ENCODE measurements at regions not wholly inside any gene's neighbourhood (a gene's known extent, or its start where the extent isn't known, plus 50 kb on each side); places are given as distances from the start of the nearest gene placed in this dataset.

DNA sequence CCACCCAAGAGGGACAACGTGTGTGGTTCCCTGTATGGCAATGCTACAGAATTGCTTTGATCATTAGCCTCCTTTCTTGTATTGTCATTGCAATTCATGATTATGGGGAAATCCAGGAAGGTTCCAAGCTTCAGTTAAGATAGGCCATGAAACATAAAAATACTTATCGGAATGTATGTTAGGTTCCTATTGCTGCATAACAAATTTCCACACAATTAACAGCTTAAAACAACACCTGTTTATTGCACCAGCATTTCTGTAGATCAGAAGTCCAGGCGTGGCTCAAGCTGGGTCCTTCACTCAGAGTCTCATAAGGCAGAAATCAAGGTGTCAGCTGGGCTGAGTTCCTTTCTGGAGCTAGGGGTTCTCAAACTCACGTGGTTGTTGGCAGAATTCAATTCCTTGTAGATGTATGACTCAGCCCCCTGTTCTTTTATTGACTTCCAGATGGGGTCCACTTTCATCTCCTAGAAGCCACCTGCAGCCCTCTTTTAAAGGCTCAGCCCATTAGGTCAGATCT lies 365.6 kb upstream of the TMPO start:
- TF ChIP-seq CTCF (IDR thresholded peaks at IDR 0.05) (no peak), EP300 (IDR thresholded peaks at IDR 0.05) (no peak)

All from stomach (tissue), 4 donors.